GM12873 (cell line): ENCODE measurements at regions not wholly inside any gene's neighbourhood (a gene's known extent, or its start where the extent isn't known, plus 50 kb on each side); places are given as distances from the start of the nearest gene placed in this dataset.

Experiments used
- CTCF ChIP-seq: IDR thresholded peaks from 2 replicates; pipeline ENCODE4 v1.5.1; 2012; ENCODE audit warnings: low read depth, mild to moderate bottlenecking, moderate library complexity, low read length, control low read depth; ENCODE audit not compliant: insufficient read depth; ENCODE audit errors: missing control alignments

DNA sequence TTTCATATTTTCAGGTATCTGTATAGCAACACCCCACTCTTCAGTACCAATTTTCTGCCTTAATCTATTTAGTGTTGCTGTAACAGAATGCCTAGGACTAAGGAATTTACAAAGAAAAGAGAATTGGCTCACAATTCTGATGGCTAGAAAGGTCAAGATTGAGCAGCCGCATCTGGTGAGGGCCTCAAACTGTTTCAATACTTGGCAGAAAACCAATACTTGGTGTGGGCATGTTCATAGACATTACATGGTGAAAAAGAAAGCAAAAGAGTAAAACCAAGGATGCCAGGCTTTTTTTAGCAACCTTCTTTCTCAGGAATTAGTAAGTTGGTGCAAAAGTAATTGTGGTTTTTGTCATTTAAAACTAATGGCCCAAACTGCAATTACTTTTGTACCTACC lies 1041.1 kb upstream of the CDH6 start:
- no peak for TF ChIP-seq CTCF

GRCh38 chr5:30150231-30150630 lies 1043.3 kb upstream of the CDH6 start:
- TF ChIP-seq CTCF = no peak

GRCh38 chr5:30149526-30149925 lies 1044.0 kb upstream of the CDH6 start:
- no peak for TF ChIP-seq CTCF

DNA sequence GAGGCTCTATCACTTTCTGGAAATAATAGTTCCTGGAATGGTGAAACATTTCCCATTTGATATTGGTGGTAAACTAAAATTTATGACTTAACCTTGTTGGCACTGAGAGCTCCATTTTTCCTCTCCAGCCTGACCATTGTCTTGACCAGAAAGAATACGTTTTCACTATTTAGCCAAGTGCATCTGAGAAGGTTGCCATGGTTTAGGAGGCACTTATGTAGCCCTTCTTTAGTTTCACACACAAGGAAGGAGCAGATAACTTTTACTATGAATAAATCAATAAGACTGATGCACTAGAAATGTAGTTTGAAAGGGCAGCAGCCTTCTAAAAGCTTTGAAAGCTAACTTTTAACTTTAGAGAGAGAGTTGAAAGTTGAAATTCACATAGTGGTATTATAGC lies 1045.5 kb upstream of the CDH6 start:
- no peak for TF ChIP-seq CTCF

GRCh38 chr5:30142432-30142831 lies 1051.1 kb upstream of the CDH6 start:
- TF ChIP-seq CTCF = no peak

GRCh38 chr5:30121043-30121442 lies 1072.4 kb upstream of the CDH6 start:
- TF ChIP-seq CTCF = no peak

GRCh38 chr5:30117135-30117534 lies 1076.4 kb upstream of the CDH6 start:
- no peak for TF ChIP-seq CTCF
